ENCODE measurements at regions not wholly inside any gene's neighbourhood (a gene's known extent, or its start where the extent isn't known, plus 50 kb on each side); places are given as distances from the start of the nearest gene placed in this dataset.

- Mint-ChIP-seq H3K27me3 (ENCODE audit: unreplicated experiment) (no peaks in the 10 kb centered on the region), H3K27ac (ENCODE audit: unreplicated experiment) (no peak overlapping the region), H3K4me1 (ENCODE audit: unreplicated experiment) (no peaks in the 10 kb centered on the region), H3K9me3 (ENCODE audit: unreplicated experiment) (peaks cover 7% of the 10 kb centered on the region), H3K4me3 (ENCODE audit: unreplicated experiment) (no peak overlapping the region), H3K36me3 (ENCODE audit: low read depth, unreplicated experiment) (no peaks in the 10 kb centered on the region)
- TF ChIP-seq CTCF (IDR thresholded peaks at IDR 0.05; ENCODE audit: unreplicated experiment), result no peak
- DNase-seq (ENCODE audit: low spot score), result no peak
Observed at GRCh38 chr3:6248528-6248927, 612.4 kb upstream of the GRM7 start.

DNA sequence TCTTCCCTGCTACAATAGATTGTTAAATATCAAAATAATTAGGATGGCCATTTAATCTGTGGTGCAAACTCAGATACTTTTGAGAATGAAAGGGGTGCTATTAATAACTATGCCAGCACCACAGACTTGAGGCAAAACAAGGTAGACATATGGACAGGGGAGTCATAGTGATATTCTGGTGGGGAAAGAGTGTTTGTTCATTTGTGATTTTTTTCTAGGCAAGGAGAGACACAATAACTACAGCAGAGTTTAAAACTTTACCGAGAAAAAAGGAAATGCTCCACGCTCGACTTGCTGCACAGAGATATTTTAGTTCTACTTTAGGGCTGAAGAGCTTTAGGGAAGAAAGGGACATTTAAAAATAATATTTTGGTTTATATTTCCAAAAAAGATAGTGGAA is 611.2 kb upstream of the GRM7 start:
- H3K36me3 Mint-ChIP-seq (ENCODE audit: low read depth, unreplicated experiment), result no peaks in the 10 kb centered on the region

GRCh38 chr3:6250167-6250566 is 610.7 kb upstream of the GRM7 start:
- Mint-ChIP-seq H3K4me1 (ENCODE audit: unreplicated experiment) (no peaks in the 10 kb centered on the region), H3K4me3 (ENCODE audit: unreplicated experiment) (no peak overlapping the region), H3K27ac (ENCODE audit: unreplicated experiment) (no peak overlapping the region), H3K9me3 (ENCODE audit: unreplicated experiment) (peaks cover 19% of the 10 kb centered on the region), H3K36me3 (ENCODE audit: low read depth, unreplicated experiment) (no peaks in the 10 kb centered on the region), H3K27me3 (ENCODE audit: unreplicated experiment) (no peaks in the 10 kb centered on the region)
- no peak for DNase-seq (ENCODE audit: low spot score)
- TF ChIP-seq CTCF (IDR thresholded peaks at IDR 0.05; ENCODE audit: unreplicated experiment), result no peak

More for the DNA sequence above, 611.2 kb upstream of the GRM7 start:
- H3K27ac Mint-ChIP-seq (ENCODE audit: unreplicated experiment), result no peak overlapping the region
- DNase-seq (ENCODE audit: low spot score), result no peak
- H3K27me3 Mint-ChIP-seq (ENCODE audit: unreplicated experiment), result no peaks in the 10 kb centered on the region
- H3K4me3 Mint-ChIP-seq (ENCODE audit: unreplicated experiment), result no peak overlapping the region
- TF ChIP-seq CTCF (IDR thresholded peaks at IDR 0.05; ENCODE audit: unreplicated experiment), result no peak
- H3K9me3 Mint-ChIP-seq (ENCODE audit: unreplicated experiment), result peaks cover 15% of the 10 kb centered on the region
- H3K4me1 Mint-ChIP-seq (ENCODE audit: unreplicated experiment), result no peaks in the 10 kb centered on the region

GRCh38 chr3:6251612-6252400 is 609.1 kb upstream of the GRM7 start:
- Mint-ChIP-seq H3K27ac (ENCODE audit: unreplicated experiment) (no peak overlapping the region), H3K27me3 (ENCODE audit: unreplicated experiment) (peaks cover 3% of the 10 kb centered on the region), H3K4me3 (ENCODE audit: unreplicated experiment) (no peak overlapping the region), H3K36me3 (ENCODE audit: low read depth, unreplicated experiment) (no peaks in the 10 kb centered on the region), H3K4me1 (ENCODE audit: unreplicated experiment) (no peaks in the 10 kb centered on the region), H3K9me3 (ENCODE audit: unreplicated experiment) (peaks cover 23% of the 10 kb centered on the region)
- TF ChIP-seq CTCF (IDR thresholded peaks at IDR 0.05; ENCODE audit: unreplicated experiment), result no peak
- no peak for DNase-seq (ENCODE audit: low spot score)

DNA sequence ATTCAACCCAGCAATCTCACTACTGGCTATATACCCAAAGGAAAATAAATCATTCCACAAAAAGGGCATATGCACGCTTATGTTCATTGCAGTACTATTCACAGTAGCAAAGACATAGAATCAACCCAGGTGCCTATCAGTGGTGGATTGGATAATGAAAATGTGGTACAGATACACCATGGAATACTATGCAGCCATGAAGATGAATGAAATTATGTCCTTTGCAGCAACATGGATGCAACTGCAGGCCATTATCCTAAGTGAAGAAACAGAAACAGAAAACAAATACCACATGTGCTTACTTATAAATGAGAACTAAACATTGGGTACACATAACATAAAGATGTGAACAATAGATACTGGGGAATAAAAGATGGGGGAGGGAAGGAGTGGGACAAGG is 606.4 kb upstream of the GRM7 start:
- no peak for TF ChIP-seq CTCF (IDR thresholded peaks at IDR 0.05; ENCODE audit: unreplicated experiment)
- H3K27me3 Mint-ChIP-seq (ENCODE audit: unreplicated experiment), result peaks cover 3% of the 10 kb centered on the region
- DNase-seq (ENCODE audit: low spot score), result no peak
- no peaks in the 10 kb centered on the region for H3K36me3 Mint-ChIP-seq (ENCODE audit: low read depth, unreplicated experiment)
- H3K4me1 Mint-ChIP-seq (ENCODE audit: unreplicated experiment), result no peaks in the 10 kb centered on the region
- no peak overlapping the region for H3K4me3 Mint-ChIP-seq (ENCODE audit: unreplicated experiment)
- peaks cover 23% of the 10 kb centered on the region for H3K9me3 Mint-ChIP-seq (ENCODE audit: unreplicated experiment)
- no peak overlapping the region for H3K27ac Mint-ChIP-seq (ENCODE audit: unreplicated experiment)
